ENCODE measurements at regions not wholly inside any gene's neighbourhood (a gene's known extent, or its start where the extent isn't known, plus 50 kb on each side); places are given as distances from the start of the nearest gene placed in this dataset.

- no peak for DNase-seq (ENCODE audit: low spot score)
Measured at GRCh38 chr9:81256368-81256767, 433.0 kb downstream of the TLE1 start.

GRCh38 chr9:81250606-81251005 is 438.7 kb downstream of the TLE1 start:
- DNase-seq (ENCODE audit: low spot score) = no peak

GRCh38 chr9:81250041-81250440 is 439.3 kb downstream of the TLE1 start:
- no peak for DNase-seq (ENCODE audit: low spot score)

GRCh38 chr9:81245254-81245956 is 443.9 kb downstream of the TLE1 start:
- DNase-seq (ENCODE audit: low spot score) = no peak

GRCh38 chr9:81244631-81245030 is 444.7 kb downstream of the TLE1 start:
- no peak for DNase-seq (ENCODE audit: low spot score)

GRCh38 chr9:81242866-81243265 is 446.5 kb downstream of the TLE1 start:
- DNase-seq (ENCODE audit: low spot score) = no peak

- DNase-seq (ENCODE audit: low spot score) = no peak
Measured at GRCh38 chr9:81239388-81239787, 450.0 kb downstream of the TLE1 start.

GRCh38 chr9:81237565-81238231 is 451.6 kb downstream of the TLE1 start:
- DNase-seq (ENCODE audit: low spot score) = no peak

- DNase-seq (ENCODE audit: low spot score) = no peak
Measured at GRCh38 chr9:81234924-81235610, 454.3 kb downstream of the TLE1 start.

GRCh38 chr9:81231011-81231410 is 458.3 kb downstream of the TLE1 start:
- DNase-seq (ENCODE audit: low spot score) = no peak

GRCh38 chr9:81227507-81228245 is 461.7 kb downstream of the TLE1 start:
- no peak for DNase-seq (ENCODE audit: low spot score)

- DNase-seq (ENCODE audit: low spot score) = no peak
Measured at GRCh38 chr9:81225596-81225995, 463.8 kb downstream of the TLE1 start.

- no peak for DNase-seq (ENCODE audit: low spot score)
Measured at GRCh38 chr9:81224166-81225081, 464.9 kb downstream of the TLE1 start.

- no peak for DNase-seq (ENCODE audit: low spot score)
Measured at GRCh38 chr9:81214975-81215374, 474.4 kb downstream of the TLE1 start.

GRCh38 chr9:81213456-81213855 is 475.9 kb downstream of the TLE1 start:
- no peak for DNase-seq (ENCODE audit: low spot score)

GRCh38 chr9:81211741-81212140 is 477.6 kb downstream of the TLE1 start:
- DNase-seq (ENCODE audit: low spot score) = no peak

GRCh38 chr9:81207651-81208050 is 481.7 kb downstream of the TLE1 start:
- DNase-seq (ENCODE audit: low spot score) = no peak

GRCh38 chr9:81202292-81202691 is 487.1 kb downstream of the TLE1 start:
- DNase-seq (ENCODE audit: low spot score) = no peak

- no peak for DNase-seq (ENCODE audit: low spot score)
Measured at GRCh38 chr9:81195206-81195605, 494.1 kb downstream of the TLE1 start.

- no peak for DNase-seq (ENCODE audit: low spot score)
Measured at GRCh38 chr9:81193362-81194339, 495.7 kb downstream of the TLE1 start.
